ENCODE measurements at regions not wholly inside any gene's neighbourhood (a gene's known extent, or its start where the extent isn't known, plus 50 kb on each side); places are given as distances from the start of the nearest gene placed in this dataset.

- Histone ChIP-seq H3K27me3 (ENCODE audit: control insufficient read depth, insufficient read depth, low read length) (no peaks in the 10 kb centered on the region), H3K9me3 (ENCODE audit: control insufficient read depth, insufficient read depth, low read depth, low read length) (no peaks in the 10 kb centered on the region), H3K4me3 (ENCODE audit: low read depth, low read length) (no peak overlapping the region), H3K27ac (ENCODE audit: low read depth, low read length) (no peak overlapping the region), H3K9ac (ENCODE audit: low read length) (no peak overlapping the region), H3K4me1 (ENCODE audit: control insufficient read depth, insufficient read depth, low read length) (no peaks in the 10 kb centered on the region), H3K36me3 (ENCODE audit: control insufficient read depth, insufficient read depth, low read length) (no peaks in the 10 kb centered on the region)
Measured at GRCh38 chr15:91793771-91794170, 59.7 kb upstream of the SLCO3A1 start.

GRCh38 chr15:91795235-91795634 is 58.3 kb upstream of the SLCO3A1 start:
- Histone ChIP-seq H3K36me3 (ENCODE audit: control insufficient read depth, insufficient read depth, low read length) (no peaks in the 10 kb centered on the region), H3K4me3 (ENCODE audit: low read depth, low read length) (no peak overlapping the region), H3K4me1 (ENCODE audit: control insufficient read depth, insufficient read depth, low read length) (no peaks in the 10 kb centered on the region), H3K9me3 (ENCODE audit: control insufficient read depth, insufficient read depth, low read depth, low read length) (no peaks in the 10 kb centered on the region), H3K27me3 (ENCODE audit: control insufficient read depth, insufficient read depth, low read length) (no peaks in the 10 kb centered on the region), H3K27ac (ENCODE audit: low read depth, low read length) (no peak overlapping the region), H3K9ac (ENCODE audit: low read length) (no peak overlapping the region)

- Histone ChIP-seq H3K4me3 (ENCODE audit: low read depth, low read length) (no peak overlapping the region), H3K9ac (ENCODE audit: low read length) (no peak overlapping the region), H3K4me1 (ENCODE audit: control insufficient read depth, insufficient read depth, low read length) (no peaks in the 10 kb centered on the region), H3K36me3 (ENCODE audit: control insufficient read depth, insufficient read depth, low read length) (no peaks in the 10 kb centered on the region), H3K27ac (ENCODE audit: low read depth, low read length) (no peak overlapping the region), H3K27me3 (ENCODE audit: control insufficient read depth, insufficient read depth, low read length) (no peaks in the 10 kb centered on the region), H3K9me3 (ENCODE audit: control insufficient read depth, insufficient read depth, low read depth, low read length) (no peaks in the 10 kb centered on the region)
Measured at GRCh38 chr15:91801836-91802534, 51.5 kb upstream of the SLCO3A1 start.

- Histone ChIP-seq H3K36me3 (ENCODE audit: control insufficient read depth, insufficient read depth, low read length) (no peaks in the 10 kb centered on the region), H3K9me3 (ENCODE audit: control insufficient read depth, insufficient read depth, low read depth, low read length) (no peaks in the 10 kb centered on the region), H3K9ac (ENCODE audit: low read length) (no peak overlapping the region), H3K27ac (ENCODE audit: low read depth, low read length) (no peak overlapping the region), H3K4me1 (ENCODE audit: control insufficient read depth, insufficient read depth, low read length) (no peaks in the 10 kb centered on the region), H3K27me3 (ENCODE audit: control insufficient read depth, insufficient read depth, low read length) (no peaks in the 10 kb centered on the region), H3K4me3 (ENCODE audit: low read depth, low read length) (no peak overlapping the region)
Measured at GRCh38 chr15:91803260-91803659, 50.2 kb upstream of the SLCO3A1 start.

Measured in HUES6 (cell line).